ENCODE measurements at regions not wholly inside any gene's neighbourhood (a gene's known extent, or its start where the extent isn't known, plus 50 kb on each side); places are given as distances from the start of the nearest gene placed in this dataset.
"Not testable (repeated sequence)": the region's sequence is repeated elsewhere in the genome, so short reads cannot be mapped to it uniquely, and the experiment has no call there.

GRCh38 chr20:29756664-29757063, 1500.8 kb upstream of the DEFB115 start:
- TF ChIP-seq, protein P1, sequence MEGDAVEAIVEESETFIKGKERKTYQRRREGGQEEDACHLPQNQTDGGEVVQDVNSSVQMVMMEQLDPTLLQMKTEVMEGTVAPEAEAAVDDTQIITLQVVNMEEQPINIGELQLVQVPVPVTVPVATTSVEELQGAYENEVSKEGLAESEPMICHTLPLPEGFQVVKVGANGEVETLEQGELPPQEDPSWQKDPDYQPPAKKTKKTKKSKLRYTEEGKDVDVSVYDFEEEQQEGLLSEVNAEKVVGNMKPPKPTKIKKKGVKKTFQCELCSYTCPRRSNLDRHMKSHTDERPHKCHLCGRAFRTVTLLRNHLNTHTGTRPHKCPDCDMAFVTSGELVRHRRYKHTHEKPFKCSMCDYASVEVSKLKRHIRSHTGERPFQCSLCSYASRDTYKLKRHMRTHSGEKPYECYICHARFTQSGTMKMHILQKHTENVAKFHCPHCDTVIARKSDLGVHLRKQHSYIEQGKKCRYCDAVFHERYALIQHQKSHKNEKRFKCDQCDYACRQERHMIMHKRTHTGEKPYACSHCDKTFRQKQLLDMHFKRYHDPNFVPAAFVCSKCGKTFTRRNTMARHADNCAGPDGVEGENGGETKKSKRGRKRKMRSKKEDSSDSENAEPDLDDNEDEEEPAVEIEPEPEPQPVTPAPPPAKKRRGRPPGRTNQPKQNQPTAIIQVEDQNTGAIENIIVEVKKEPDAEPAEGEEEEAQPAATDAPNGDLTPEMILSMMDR (IDR thresholded peaks at IDR 0.05; ENCODE audit: control insufficient read depth, insufficient read depth, low read depth, low read length, missing control alignments): no peak
- H3K4me3 ChIP-seq (ENCODE audit: control insufficient read depth, low read depth, low read length): no peak overlapping the region
- no peak for DNase-seq (ENCODE audit: low read depth)

GRCh38 chr20:29761621-29762385, 1495.7 kb upstream of the DEFB115 start:
- not testable (repeated sequence) for H3K4me3 ChIP-seq (ENCODE audit: control insufficient read depth, low read depth, low read length); DNase-seq (ENCODE audit: low read depth)

- DNase-seq (ENCODE audit: low read depth): no peak
- TF ChIP-seq, protein P1 (IDR thresholded peaks at IDR 0.05; ENCODE audit: control insufficient read depth, insufficient read depth, low read depth, low read length, missing control alignments): no peak
- H3K4me3 ChIP-seq (ENCODE audit: control insufficient read depth, low read depth, low read length): no peak overlapping the region
Observed at GRCh38 chr20:29762620-29763019, 1494.8 kb upstream of the DEFB115 start.

- no peak overlapping the region for H3K4me3 ChIP-seq (ENCODE audit: control insufficient read depth, low read depth, low read length)
- DNase-seq (ENCODE audit: low read depth): no peak
- TF ChIP-seq, protein P1 (IDR thresholded peaks at IDR 0.05; ENCODE audit: control insufficient read depth, insufficient read depth, low read depth, low read length, missing control alignments): no peak
Observed at GRCh38 chr20:29763821-29764511, 1493.5 kb upstream of the DEFB115 start.

DNA sequence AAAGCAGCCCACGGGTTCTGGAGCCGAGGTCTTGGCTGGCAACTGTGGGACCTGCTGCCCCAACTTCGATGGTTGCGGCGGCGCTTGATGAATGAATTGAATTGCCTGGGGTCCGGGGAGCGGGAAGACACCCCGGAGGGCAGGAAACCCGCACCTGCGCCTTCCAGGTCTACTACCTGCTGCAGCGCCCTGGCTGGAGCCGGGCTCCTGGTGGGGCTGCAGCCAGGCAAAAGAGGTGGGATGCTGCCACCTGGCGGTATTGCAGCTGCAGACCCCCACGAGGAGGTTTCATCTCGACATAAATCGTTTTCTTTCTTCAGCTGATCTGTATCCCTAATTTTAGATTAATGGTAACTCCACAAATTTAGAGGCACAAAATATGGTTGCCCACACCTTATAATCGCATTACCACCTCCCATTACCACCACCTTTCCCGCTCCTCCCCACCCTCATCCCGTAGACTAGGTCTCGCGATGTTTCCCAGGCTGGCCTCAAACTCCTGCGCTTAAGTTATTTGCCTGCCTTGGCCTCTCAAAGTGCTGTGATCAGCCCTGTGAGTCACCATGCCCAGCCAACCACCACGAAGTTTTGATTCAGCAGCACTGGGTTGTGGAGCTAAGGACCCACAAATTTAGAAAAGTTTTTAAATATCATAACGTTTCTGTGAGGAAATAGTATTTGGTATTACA, 1492.4 kb upstream of the DEFB115 start:
- not testable (repeated sequence) for DNase-seq (ENCODE audit: low read depth); H3K4me3 ChIP-seq (ENCODE audit: control insufficient read depth, low read depth, low read length)

DNA sequence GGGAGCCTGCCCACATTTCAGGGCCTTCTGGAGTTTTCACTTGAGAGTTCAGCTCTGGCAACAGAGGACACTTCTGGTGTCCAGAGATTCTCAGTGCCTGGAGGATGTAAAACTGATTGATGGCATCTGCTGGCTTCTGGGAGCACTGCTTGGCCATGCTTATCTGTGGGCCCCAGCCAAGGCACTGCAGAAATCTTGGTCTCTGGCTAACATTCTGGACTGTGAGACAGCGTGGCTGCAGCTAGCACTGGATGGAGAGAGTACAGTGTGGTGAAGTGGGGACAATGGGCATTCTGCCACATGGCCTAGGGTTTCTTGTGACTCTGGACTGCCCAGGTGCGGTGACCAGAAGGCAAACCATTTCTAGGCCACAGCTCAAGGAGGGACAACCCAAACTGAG, 1479.4 kb upstream of the DEFB115 start:
- not testable (repeated sequence) for H3K4me3 ChIP-seq (ENCODE audit: control insufficient read depth, low read depth, low read length); DNase-seq (ENCODE audit: low read depth)

DNA sequence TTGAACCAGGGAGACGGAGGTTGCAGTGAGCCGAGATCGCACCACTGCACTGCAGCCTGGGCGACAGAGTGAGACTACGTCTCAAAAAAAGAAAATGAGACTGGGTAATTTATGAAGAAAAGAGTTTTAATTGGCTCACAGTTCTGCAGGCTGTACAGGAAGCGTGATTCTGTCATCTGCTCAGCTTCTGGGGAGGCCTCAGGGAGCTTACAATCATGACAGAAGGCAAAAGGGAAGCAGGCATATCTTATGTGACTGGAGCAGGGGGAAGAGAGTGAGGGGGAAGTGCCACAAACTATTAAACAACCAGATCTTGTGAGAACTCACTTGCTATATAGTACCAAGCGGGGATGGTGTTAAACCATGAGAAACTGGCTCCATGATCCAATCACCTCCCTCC, 1476.2 kb upstream of the DEFB115 start:
- DNase-seq (ENCODE audit: low read depth): not testable (repeated sequence)

DNA sequence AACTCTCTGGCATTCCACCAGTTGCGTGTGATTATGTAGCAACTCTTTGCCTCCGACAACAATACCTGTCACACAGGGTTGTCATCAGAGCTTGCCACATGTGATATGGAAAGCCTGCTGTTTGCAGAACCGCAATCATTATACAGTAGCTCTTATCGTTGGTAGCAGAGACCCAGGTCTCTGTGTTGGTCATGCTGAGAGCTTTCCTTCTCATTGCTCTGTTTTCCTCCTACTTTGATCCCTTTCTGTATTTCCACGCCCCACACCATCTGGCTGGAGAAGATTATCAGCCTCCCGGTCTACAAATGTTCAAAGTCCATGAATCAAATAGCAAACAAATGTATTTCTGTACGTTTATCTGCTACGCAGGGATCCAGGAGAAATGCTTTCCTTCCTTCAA, 1475.6 kb upstream of the DEFB115 start:
- not testable (repeated sequence) for DNase-seq (ENCODE audit: low read depth); H3K4me3 ChIP-seq (ENCODE audit: control insufficient read depth, low read depth, low read length)

More for the DNA sequence above, 1476.2 kb upstream of the DEFB115 start:
- not testable (repeated sequence) for H3K4me3 ChIP-seq (ENCODE audit: control insufficient read depth, low read depth, low read length)

GRCh38 chr20:29787456-29787855, 1470.0 kb upstream of the DEFB115 start:
- not testable (repeated sequence) for H3K4me3 ChIP-seq (ENCODE audit: control insufficient read depth, low read depth, low read length); DNase-seq (ENCODE audit: low read depth)

GRCh38 chr20:29790510-29790909, 1467.0 kb upstream of the DEFB115 start:
- TF ChIP-seq, protein P1 (IDR thresholded peaks at IDR 0.05; ENCODE audit: control insufficient read depth, insufficient read depth, low read depth, low read length, missing control alignments): no peak
- DNase-seq (ENCODE audit: low read depth): no peak
- no peak overlapping the region for H3K4me3 ChIP-seq (ENCODE audit: control insufficient read depth, low read depth, low read length)

DNA sequence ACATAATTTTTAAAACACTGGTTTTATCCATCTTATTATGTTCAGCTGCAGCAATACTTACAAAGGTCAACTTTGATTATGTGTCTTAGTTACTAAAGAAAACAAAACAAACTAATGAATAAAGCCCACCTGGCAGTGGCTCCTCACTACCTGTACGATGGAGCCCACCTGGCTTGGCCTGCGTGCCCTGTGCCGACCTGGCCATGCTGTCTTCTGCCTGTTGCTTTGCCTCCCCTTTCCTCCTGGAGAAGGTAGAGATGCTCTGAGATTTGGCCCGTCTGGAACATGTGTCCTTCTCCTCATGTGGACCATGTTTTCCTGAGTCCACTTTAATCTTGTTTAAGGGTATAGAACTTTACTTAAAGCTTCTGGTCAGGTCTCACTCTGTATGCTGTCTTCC, 1426.0 kb upstream of the DEFB115 start:
- H3K4me3 ChIP-seq (ENCODE audit: control insufficient read depth, low read depth, low read length): not testable (repeated sequence)

GRCh38 chr20:29868014-29868413, 1389.5 kb upstream of the DEFB115 start:
- not testable (repeated sequence) for DNase-seq (ENCODE audit: low read depth); H3K4me3 ChIP-seq (ENCODE audit: control insufficient read depth, low read depth, low read length)

More for the DNA sequence above, 1426.0 kb upstream of the DEFB115 start:
- DNase-seq (ENCODE audit: low read depth): not testable (repeated sequence)

- DNase-seq (ENCODE audit: low read depth): not testable (repeated sequence)
Observed at GRCh38 chr20:29868688-29869087, 1388.8 kb upstream of the DEFB115 start.

More at GRCh38 chr20:29868688-29869087, 1388.8 kb upstream of the DEFB115 start:
- H3K4me3 ChIP-seq (ENCODE audit: control insufficient read depth, low read depth, low read length): not testable (repeated sequence)
